ENCODE measurements at regions not wholly inside any gene's neighbourhood (a gene's known extent, or its start where the extent isn't known, plus 50 kb on each side); places are given as distances from the start of the nearest gene placed in this dataset.

DNA sequence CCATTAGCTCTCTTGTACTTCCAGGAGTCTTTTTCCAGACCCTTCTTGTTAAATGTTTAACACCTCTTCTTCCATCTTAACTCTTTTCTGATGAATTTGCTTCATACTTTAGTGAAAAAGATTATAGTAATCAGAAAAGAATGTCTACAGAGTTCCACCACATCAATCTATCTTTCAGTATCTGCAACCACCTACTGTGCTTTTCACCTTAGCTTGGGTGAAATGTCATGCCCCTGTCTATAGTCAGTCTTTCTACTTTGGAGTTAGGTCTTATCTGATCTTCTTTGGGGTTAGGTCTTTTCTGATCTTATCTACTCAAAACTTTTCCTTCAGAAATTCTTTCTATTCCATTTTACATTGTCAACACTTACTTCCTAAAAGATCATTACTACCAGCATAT is 1310.2 kb downstream of the PCDH7 start:
- ChIA-PET CTCF (no interaction called here), POLR2A (no interaction called here)
- no peak for DNase-seq (ENCODE audit: low read depth, low spot score)
- BruUV-seq (replicated peaks) = no TSS peak
- H3K4me1 ChIP-seq (ENCODE audit: control insufficient read depth, insufficient read depth, low read length) = no peaks in the 10 kb centered on the region
- H3K36me3 ChIP-seq (ENCODE audit: control insufficient read depth, insufficient read depth, low read length) = no peaks in the 10 kb centered on the region
- H3K9me3 ChIP-seq (ENCODE audit: control insufficient read depth, insufficient read depth, low read depth, low read length) = no peaks in the 10 kb centered on the region
- no peak overlapping the region for H3K4me3 ChIP-seq (ENCODE audit: low read depth in 2 of 2, low read length in 2 of 2)
- no peaks in the 10 kb centered on the region for H3K27me3 ChIP-seq (ENCODE audit: control insufficient read depth, insufficient read depth, low read length)
- H3K27ac ChIP-seq (ENCODE audit: low read length) = no peak overlapping the region
- intact Hi-C loops (cut with micrococcal nuclease; ENCODE audit: unreplicated experiment) = no loop called here
- in situ Hi-C loops (cut with HindIII; ENCODE audit: low pct_unique_long_range_greater_than_20kb, low sequenced_read_pairs) = no loop called here
- TF ChIP-seq POLR2AphosphoS5 (IDR thresholded peaks at IDR 0.05; ENCODE audit: low read depth, low read length) = no peak
- no peak for TF ChIP-seq TCF7L2 (IDR thresholded peaks at IDR 0.05; ENCODE audit: low read depth, low read length)
- TF ChIP-seq CTCF (IDR thresholded peaks at IDR 0.05) = no peak
- TF ChIP-seq SIN3A (IDR thresholded peaks at IDR 0.05; ENCODE audit: borderline replicate concordance, insufficient read depth, low read depth, low read length) = no peak
- TF ChIP-seq, protein P1, sequence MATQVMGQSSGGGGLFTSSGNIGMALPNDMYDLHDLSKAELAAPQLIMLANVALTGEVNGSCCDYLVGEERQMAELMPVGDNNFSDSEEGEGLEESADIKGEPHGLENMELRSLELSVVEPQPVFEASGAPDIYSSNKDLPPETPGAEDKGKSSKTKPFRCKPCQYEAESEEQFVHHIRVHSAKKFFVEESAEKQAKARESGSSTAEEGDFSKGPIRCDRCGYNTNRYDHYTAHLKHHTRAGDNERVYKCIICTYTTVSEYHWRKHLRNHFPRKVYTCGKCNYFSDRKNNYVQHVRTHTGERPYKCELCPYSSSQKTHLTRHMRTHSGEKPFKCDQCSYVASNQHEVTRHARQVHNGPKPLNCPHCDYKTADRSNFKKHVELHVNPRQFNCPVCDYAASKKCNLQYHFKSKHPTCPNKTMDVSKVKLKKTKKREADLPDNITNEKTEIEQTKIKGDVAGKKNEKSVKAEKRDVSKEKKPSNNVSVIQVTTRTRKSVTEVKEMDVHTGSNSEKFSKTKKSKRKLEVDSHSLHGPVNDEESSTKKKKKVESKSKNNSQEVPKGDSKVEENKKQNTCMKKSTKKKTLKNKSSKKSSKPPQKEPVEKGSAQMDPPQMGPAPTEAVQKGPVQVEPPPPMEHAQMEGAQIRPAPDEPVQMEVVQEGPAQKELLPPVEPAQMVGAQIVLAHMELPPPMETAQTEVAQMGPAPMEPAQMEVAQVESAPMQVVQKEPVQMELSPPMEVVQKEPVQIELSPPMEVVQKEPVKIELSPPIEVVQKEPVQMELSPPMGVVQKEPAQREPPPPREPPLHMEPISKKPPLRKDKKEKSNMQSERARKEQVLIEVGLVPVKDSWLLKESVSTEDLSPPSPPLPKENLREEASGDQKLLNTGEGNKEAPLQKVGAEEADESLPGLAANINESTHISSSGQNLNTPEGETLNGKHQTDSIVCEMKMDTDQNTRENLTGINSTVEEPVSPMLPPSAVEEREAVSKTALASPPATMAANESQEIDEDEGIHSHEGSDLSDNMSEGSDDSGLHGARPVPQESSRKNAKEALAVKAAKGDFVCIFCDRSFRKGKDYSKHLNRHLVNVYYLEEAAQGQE (IDR thresholded peaks at IDR 0.05; ENCODE audit: insufficient read depth in 1 of 2, low read depth in 2 of 2, low read length in 1 of 2) = no peak
- no peak for ATAC-seq

GRCh38 chr4:32031026-32031425 is 1310.9 kb downstream of the PCDH7 start:
- no peak for ATAC-seq
- no peak overlapping the region for H3K4me3 ChIP-seq (ENCODE audit: low read depth in 2 of 2, low read length in 2 of 2)
- no TSS peak for BruUV-seq (replicated peaks)
- H3K9me3 ChIP-seq (ENCODE audit: control insufficient read depth, insufficient read depth, low read depth, low read length) = no peaks in the 10 kb centered on the region
- TF ChIP-seq, protein P1 (IDR thresholded peaks at IDR 0.05; ENCODE audit: insufficient read depth in 1 of 2, low read depth in 2 of 2, low read length in 1 of 2) = no peak
- TF ChIP-seq SIN3A (IDR thresholded peaks at IDR 0.05; ENCODE audit: borderline replicate concordance, insufficient read depth, low read depth, low read length) = no peak
- TF ChIP-seq POLR2AphosphoS5 (IDR thresholded peaks at IDR 0.05; ENCODE audit: low read depth, low read length) = no peak
- no peak for TF ChIP-seq TCF7L2 (IDR thresholded peaks at IDR 0.05; ENCODE audit: low read depth, low read length)
- no peak for TF ChIP-seq CTCF (IDR thresholded peaks at IDR 0.05)
- no peak for DNase-seq (ENCODE audit: low read depth, low spot score)
- ChIA-PET CTCF (no interaction called here), POLR2A (no interaction called here)
- in situ Hi-C loops (cut with HindIII; ENCODE audit: low pct_unique_long_range_greater_than_20kb, low sequenced_read_pairs) (no loop called here), intact Hi-C loops (cut with micrococcal nuclease; ENCODE audit: unreplicated experiment) (no loop called here)
- H3K4me1 ChIP-seq (ENCODE audit: control insufficient read depth, insufficient read depth, low read length) = no peaks in the 10 kb centered on the region
- no peaks in the 10 kb centered on the region for H3K27me3 ChIP-seq (ENCODE audit: control insufficient read depth, insufficient read depth, low read length)
- no peak overlapping the region for H3K27ac ChIP-seq (ENCODE audit: low read length)
- H3K36me3 ChIP-seq (ENCODE audit: control insufficient read depth, insufficient read depth, low read length) = no peaks in the 10 kb centered on the region

Measured in Panc1 (cell line).